Heart left ventricle (tissue), 16 donors: ENCODE measurements at regions not wholly inside any gene's neighbourhood (a gene's known extent, or its start where the extent isn't known, plus 50 kb on each side); places are given as distances from the start of the nearest gene placed in this dataset.

Source experiments
- ATAC-seq, 4 donors: fragments of 200-7000 bp; cut with Tn5 transposase; one replicate each; pipeline ENCODE4 v1.9.1; 2020 to 2022; ENCODE audit warnings: moderate library complexity in 4 of 4, mild to moderate bottlenecking in 3 of 4, moderate number of reproducible peaks in 1 of 4
- DNase-seq, 5 donors: peaks; one replicate each; pipeline ENCODE4 v3.0.0-alpha.2; 2020
- H3K27ac ChIP-seq, 12 donors: fragments of 200-600 bp; sonication (generic) in 4 of 12; one replicate each; pipeline versions ENCODE4 v1.5.0 to v1.8.0; 2016 to 2022; ENCODE audit warnings: mild to moderate bottlenecking in 2 of 12
- H3K27me3 ChIP-seq, 9 donors: fragments of 200-600 bp; sonication (generic) in 2 of 9; one replicate each; pipeline versions ENCODE4 v1.5.1 to v1.8.0; 2016 to 2022; ENCODE audit warnings: mild to moderate bottlenecking in 3 of 9
- H3K36me3 ChIP-seq, 9 donors: fragments of 200-600 bp; sonication (generic) in 2 of 9; one replicate each; pipeline versions ENCODE4 v1.5.0 to v1.8.0; 2018 to 2022; ENCODE audit warnings: mild to moderate bottlenecking in 2 of 9
- H3K4me1 ChIP-seq, 12 donors: fragments of 200-600 bp; sonication (generic) in 4 of 12; one replicate each; pipeline versions ENCODE4 v1.5.0 to v1.8.0; 2016 to 2022; ENCODE audit warnings: mild to moderate bottlenecking in 3 of 12
- H3K4me3 ChIP-seq, 12 donors: fragments of 200-600 bp; sonication (generic) in 4 of 12; one replicate each; pipeline versions ENCODE4 v1.5.0 to v1.8.0; 2017 to 2022; ENCODE audit warnings: mild to moderate bottlenecking in 9 of 12, moderate library complexity in 4 of 12
- H3K9me3 ChIP-seq, 12 donors: fragments of 200-600 bp; sonication (generic) in 4 of 12; one replicate each; pipeline versions ENCODE4 v1.5.0 to v1.8.0; 2016 to 2022; ENCODE audit warnings: mild to moderate bottlenecking in 1 of 12
- POLR2A ChIP-seq, 2 donors: fragments of 450-650 bp; IDR thresholded peaks; one replicate each; pipeline ENCODE4 v1.6.1; 2017; ENCODE audit warnings: antibody characterized with exemption in 2 of 2, mild to moderate bottlenecking in 2 of 2, moderate library complexity in 2 of 2
- WGBS, 4 donors: extraction: QIAGEN DNeasy Blood & Tissue Kit in 2 of 4; methylation state at CpG; one replicate each; pipeline versions ENCODE4 v1.1.5 to v1.1.7; 2013 to 2018; 5-methylcytosine and 5-hydroxymethylcytosine counted together
- intact Hi-C, 10 donors: fragments of 100-400 bp; cut with DNase I; formaldehyde crosslinking; loops; one replicate each; pipeline versions ENCODE4 v1.11.1 to v1.14.2; 2022
- TF ChIP-seq, protein P1 (sequence below), 12 donors: fragments of 200-600 bp; sonication (generic) in 4 of 12; IDR thresholded peaks; one replicate each; pipeline versions ENCODE4 v1.5.0 to v1.8.0; 2018 to 2022; ENCODE audit warnings: antibody characterized with exemption in 12 of 12, mild to moderate bottlenecking in 5 of 12
- donor health status: ischemic (EF 13 %, LVEDD 7.1; RV severe dilation, severe dysfunction).
- donor health status: healthy with polysubstance abuse.
- donor health status: DM: no; HTN: yes; CAD: no.
- donor health status: DM: no; HTN: no; CAD: no.
- donor health status: ischemic (EF 25% LVEDD 6.9; RV normal size, moderate dysfunction).
- donor health status: ischemic (EF 25% LVEDD 5.7; RV mildly dilated, moderate dysfunction).
- donor health status: healthy.
- donor health status: DM: yes; HTN: yes; CAD: no.
- donor health status: ischemic (EF 35%, LVEDD 5.7; RV mildly dilated, moderate dysfunction).
- donor health status: nonischemic (EF 11% LVEDD 7.7; RV severe dilation, severe dysfunction).
- donor health status: DM: yes; HTN: yes; CAD: no.
- donor health status: PGD.
- donor health status: ischemic (EF 29% LVEDD 5.4; RV normal size, mild dysfunction).
- donor health status: nonischemic (EF 23%, LVEDD 6.1; RV moderate dilation, normal function).

DNA sequence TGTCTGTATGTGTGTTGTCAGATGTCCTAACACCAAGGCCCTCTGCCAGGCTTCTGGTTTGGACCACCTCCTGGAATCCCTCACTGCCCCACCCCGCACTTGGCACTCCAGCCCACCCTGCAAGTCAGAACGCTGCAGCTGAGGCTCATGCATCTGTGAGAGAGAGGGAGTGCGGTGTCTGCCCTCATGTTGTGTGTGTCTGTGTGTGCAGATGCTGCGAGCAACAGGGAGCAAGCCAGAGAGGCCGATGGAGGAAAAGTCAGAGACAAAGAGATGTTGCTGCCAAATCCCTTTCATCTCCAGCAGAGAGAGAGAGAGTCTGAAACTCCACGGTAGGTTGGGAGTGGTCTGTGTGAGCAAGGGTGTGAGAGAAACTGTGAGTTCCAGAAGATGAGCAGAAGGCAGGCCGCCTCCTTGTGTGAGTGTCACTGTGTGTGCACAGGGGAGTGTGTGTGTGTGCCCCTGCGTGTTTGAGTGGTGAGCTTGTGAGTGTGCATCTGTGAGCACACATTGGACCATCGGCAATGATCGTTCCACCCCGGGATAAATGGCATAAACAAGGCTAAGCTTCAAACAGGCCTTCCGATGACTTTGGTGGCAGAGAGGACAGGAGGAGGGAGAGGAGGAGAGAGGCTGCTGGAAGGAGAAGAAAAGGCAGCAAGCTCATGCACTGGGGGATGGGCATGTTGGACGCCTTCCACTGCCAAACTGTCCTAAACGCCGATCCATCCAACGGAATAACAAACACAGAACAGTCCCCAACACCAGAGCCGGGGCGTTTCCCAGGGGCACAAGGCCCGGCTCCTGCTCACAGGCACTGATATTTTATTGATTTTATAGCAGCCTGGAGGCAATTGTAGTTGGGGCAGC is 99.2 kb upstream of the GRIK3 start:
- Histone ChIP-seq H3K9me3 (no peaks in the 10 kb centered on the region), H3K27me3 (peaks cover 0 to 42% (median 11%) of the 10 kb centered on the region in 9 donors), H3K27ac (no peak overlapping the region), H3K36me3 (no peaks in the 10 kb centered on the region), H3K4me1 (no peaks in the 10 kb centered on the region), H3K4me3 (no peak overlapping the region)
- WGBS, 4 donors, result 67 to 75% (median 70%) methylated on average over 19 of the region's 19 CpGs
- TF ChIP-seq, protein P1, sequence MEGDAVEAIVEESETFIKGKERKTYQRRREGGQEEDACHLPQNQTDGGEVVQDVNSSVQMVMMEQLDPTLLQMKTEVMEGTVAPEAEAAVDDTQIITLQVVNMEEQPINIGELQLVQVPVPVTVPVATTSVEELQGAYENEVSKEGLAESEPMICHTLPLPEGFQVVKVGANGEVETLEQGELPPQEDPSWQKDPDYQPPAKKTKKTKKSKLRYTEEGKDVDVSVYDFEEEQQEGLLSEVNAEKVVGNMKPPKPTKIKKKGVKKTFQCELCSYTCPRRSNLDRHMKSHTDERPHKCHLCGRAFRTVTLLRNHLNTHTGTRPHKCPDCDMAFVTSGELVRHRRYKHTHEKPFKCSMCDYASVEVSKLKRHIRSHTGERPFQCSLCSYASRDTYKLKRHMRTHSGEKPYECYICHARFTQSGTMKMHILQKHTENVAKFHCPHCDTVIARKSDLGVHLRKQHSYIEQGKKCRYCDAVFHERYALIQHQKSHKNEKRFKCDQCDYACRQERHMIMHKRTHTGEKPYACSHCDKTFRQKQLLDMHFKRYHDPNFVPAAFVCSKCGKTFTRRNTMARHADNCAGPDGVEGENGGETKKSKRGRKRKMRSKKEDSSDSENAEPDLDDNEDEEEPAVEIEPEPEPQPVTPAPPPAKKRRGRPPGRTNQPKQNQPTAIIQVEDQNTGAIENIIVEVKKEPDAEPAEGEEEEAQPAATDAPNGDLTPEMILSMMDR (IDR thresholded peaks at IDR 0.05), result no peak
- TF ChIP-seq POLR2A (IDR thresholded peaks at IDR 0.05), result no peak
- no peak for DNase-seq
- no peak for ATAC-seq
- intact Hi-C loops, result no loop called here

DNA sequence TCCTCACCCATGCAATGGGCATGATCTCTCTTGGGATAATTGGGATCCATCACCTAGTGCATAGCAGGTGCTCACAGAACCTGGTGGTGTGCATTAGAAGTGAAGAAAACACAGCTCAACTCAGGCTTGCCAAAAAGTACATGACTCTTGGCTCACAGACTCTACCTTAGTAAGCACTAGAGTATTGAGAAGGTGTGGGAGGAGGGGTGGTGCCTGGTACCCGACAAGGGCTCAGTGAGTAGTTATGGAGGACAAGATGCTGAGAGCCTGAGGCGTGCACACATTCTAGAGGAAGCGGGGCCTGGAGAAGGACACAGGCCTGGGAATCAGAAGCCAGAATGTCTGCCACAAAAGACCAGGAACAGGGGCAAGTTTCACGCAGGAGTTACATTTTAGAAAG is 100.3 kb upstream of the GRIK3 start:
- Histone ChIP-seq H3K36me3 (no peaks in the 10 kb centered on the region), H3K27ac (no peak overlapping the region), H3K27me3 (peaks cover 0 to 42% (median 11%) of the 10 kb centered on the region in 9 donors), H3K4me3 (no peak overlapping the region), H3K9me3 (no peaks in the 10 kb centered on the region), H3K4me1 (no peaks in the 10 kb centered on the region)
- ATAC-seq (no peak), DNase-seq (no peak)
- intact Hi-C loops, result no loop called here
- WGBS, 4 donors, result 70 to 79% (median 76%) methylated on average over 4 of the region's 4 CpGs
- no peak for TF ChIP-seq POLR2A (IDR thresholded peaks at IDR 0.05)
- TF ChIP-seq, protein P1 (IDR thresholded peaks at IDR 0.05), result no peak

DNA sequence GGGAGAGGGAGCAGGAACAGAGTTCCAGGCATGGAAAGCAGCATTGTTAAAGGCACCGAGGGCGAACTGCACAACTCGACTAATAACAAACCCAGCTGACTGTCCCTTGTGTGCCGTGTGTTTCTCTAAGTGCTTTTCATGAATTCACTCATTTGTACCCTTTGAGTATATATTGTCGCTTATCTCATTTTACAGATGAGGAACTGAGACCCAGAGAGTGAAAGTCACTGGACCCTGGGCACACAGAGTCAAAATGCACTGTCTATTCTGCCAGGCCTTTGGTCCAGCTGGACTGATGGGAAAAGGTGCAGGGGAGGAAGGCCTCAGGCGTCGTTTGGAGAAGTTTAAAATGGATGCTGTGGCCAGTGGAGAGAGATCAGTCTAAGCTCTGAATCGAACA is 100.7 kb upstream of the GRIK3 start:
- intact Hi-C loops, result no loop called here
- Histone ChIP-seq H3K9me3 (no peaks in the 10 kb centered on the region), H3K36me3 (no peaks in the 10 kb centered on the region), H3K27ac (no peak overlapping the region), H3K4me1 (no peaks in the 10 kb centered on the region), H3K4me3 (no peak overlapping the region), H3K27me3 (peaks cover 0 to 42% (median 11%) of the 10 kb centered on the region in 9 donors)
- ATAC-seq, result no peak
- WGBS, 4 donors, result 74 to 86% (median 77%) methylated on average over 8 of the region's 8 CpGs
- no peak for TF ChIP-seq POLR2A (IDR thresholded peaks at IDR 0.05)
- TF ChIP-seq, protein P1 (IDR thresholded peaks at IDR 0.05), result no peak
- no peak for DNase-seq

DNA sequence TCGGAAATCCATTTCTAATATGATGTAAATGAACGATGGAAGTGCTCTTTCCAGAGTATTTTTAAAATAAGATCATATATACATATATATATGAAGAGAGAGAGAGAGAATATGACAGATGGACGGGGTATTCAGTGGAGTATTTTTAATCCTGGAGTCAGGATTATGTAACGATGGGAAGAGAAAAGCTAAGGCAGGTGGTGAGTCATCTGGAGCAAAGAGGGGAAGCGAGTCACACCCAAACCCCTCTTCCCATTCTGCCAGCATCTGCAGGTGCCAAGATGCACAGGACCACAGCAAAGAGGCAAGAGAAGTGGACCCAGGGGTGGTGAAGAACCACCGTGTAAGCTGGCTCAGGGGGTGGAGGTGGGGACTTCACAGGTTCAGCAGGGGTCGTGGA is 102.7 kb upstream of the GRIK3 start:
- peaks cover 0 to 42% (median 11%) of the 10 kb centered on the region in 9 donors for H3K27me3 ChIP-seq
- H3K4me3 ChIP-seq, result no peak overlapping the region
- H3K27ac ChIP-seq, result no peak overlapping the region
- no peaks in the 10 kb centered on the region for H3K4me1 ChIP-seq
- 46 to 53% (median 49%) methylated on average over 7 of the region's 7 CpGs for WGBS, 4 donors
- no peak for ATAC-seq
- intact Hi-C loops, result no loop called here
- H3K36me3 ChIP-seq, result no peaks in the 10 kb centered on the region
- no peaks in the 10 kb centered on the region for H3K9me3 ChIP-seq
- no peak for TF ChIP-seq POLR2A (IDR thresholded peaks at IDR 0.05)
- TF ChIP-seq, protein P1 (IDR thresholded peaks at IDR 0.05), result no peak
- DNase-seq, result no peak
